Activated naive CD4-positive, alpha-beta T cell treated with anti-CD3 and anti-CD28 coated beads, Interleukin-2, amount 50 U/mL, for 24 hours (primary cell): ENCODE measurements at regions not wholly inside any gene's neighbourhood (a gene's known extent, or its start where the extent isn't known, plus 50 kb on each side); places are given as distances from the start of the nearest gene placed in this dataset.

Source experiments
- H3K27ac Mint-ChIP-seq: one replicate; pipeline ENCODE4 v1.8.0; 2021; ENCODE audit warnings: mild to moderate bottlenecking, mixed read lengths
- H3K27me3 Mint-ChIP-seq: one replicate; pipeline ENCODE4 v1.8.0; 2021; ENCODE audit warnings: mixed read lengths
- H3K36me3 Mint-ChIP-seq: one replicate; pipeline ENCODE4 v1.8.0; 2021; ENCODE audit warnings: mixed read lengths
- H3K4me1 Mint-ChIP-seq: one replicate; pipeline ENCODE4 v1.8.0; 2021; ENCODE audit warnings: mixed read lengths
- H3K4me3 Mint-ChIP-seq: one replicate; pipeline ENCODE4 v1.8.0; 2021; ENCODE audit warnings: mild to moderate bottlenecking, mixed read lengths
- H3K9me3 Mint-ChIP-seq: one replicate; pipeline ENCODE4 v1.8.0; 2021; ENCODE audit warnings: mixed read lengths

DNA sequence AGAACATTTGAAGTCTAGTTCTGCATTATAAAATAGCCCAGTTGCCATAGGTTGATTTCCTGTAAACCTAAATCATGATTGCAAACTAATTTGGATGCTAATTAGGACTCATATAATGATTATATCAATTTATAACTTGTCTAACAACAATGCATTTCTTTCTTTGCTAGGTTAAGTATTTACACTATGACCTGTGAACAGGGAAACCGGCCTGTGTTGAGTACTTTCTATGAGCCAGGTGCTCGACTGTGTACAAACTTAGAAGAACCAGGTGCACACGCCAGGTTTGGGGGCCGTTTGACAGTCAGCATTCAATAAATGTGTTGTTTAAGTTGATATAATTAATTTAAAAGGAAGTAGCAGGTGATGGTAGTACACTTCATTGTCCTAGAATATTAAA lies 203.1 kb downstream of the TM9SF2 start:
- H3K27me3 Mint-ChIP-seq: no peaks in the 10 kb centered on the region
- no peak overlapping the region for H3K27ac Mint-ChIP-seq
- no peak overlapping the region for H3K4me3 Mint-ChIP-seq
- H3K36me3 Mint-ChIP-seq: no peaks in the 10 kb centered on the region
- no peaks in the 10 kb centered on the region for H3K4me1 Mint-ChIP-seq
- no peaks in the 10 kb centered on the region for H3K9me3 Mint-ChIP-seq

DNA sequence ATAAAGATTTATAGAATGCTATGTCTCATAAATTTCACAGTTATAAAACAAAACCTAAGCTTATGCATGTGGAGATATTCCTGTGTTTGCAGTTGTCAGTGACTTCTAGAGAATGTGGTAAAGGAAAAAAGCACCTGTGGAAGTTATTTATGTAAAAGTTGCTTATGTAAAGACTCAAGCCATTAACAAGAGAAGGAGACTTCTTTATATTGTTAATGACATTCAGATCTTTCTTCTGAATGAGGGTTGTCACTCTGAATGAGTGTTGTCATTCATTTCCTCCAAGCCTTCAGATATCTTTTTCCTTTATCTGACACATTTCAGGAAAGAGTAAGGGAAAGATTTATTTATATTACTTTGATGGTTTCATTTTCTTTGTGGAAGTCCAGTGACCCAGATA lies 202.6 kb downstream of the TM9SF2 start:
- H3K4me1 Mint-ChIP-seq: no peaks in the 10 kb centered on the region
- H3K36me3 Mint-ChIP-seq: no peaks in the 10 kb centered on the region
- no peak overlapping the region for H3K27ac Mint-ChIP-seq
- no peak overlapping the region for H3K4me3 Mint-ChIP-seq
- no peaks in the 10 kb centered on the region for H3K27me3 Mint-ChIP-seq
- H3K9me3 Mint-ChIP-seq: no peaks in the 10 kb centered on the region

DNA sequence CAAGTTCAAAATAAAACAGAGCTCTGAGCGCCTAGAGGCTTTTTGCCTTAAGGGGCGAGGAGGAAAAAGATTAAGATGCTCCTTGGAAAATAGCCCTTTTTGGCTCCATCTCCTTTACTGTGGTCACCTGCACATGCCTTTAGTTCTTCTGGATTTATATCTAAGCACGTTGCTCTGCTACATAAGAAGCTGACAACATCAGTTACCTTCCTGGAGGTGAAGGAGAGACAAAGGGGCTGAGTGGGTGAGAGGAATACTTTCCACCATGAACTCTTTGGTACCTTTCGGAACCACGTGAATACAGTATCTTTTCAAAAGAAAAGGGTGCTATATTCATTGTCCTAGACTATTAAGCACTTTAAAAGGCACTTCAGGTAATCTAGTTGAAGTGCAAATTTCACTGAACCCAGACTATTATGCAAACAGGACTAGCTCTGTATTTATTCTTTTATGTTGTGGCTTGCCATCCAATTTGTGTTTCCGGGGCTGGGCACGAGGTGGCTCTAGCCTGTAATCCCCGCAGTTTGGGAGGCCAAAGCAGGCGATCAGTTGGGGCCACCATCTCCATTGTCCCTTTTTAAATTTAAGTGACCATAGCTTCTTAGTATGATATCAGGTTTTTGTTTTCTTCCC lies 201.5 kb downstream of the TM9SF2 start:
- Mint-ChIP-seq H3K36me3 (no peaks in the 10 kb centered on the region), H3K27me3 (no peaks in the 10 kb centered on the region), H3K4me3 (no peak overlapping the region), H3K9me3 (no peaks in the 10 kb centered on the region), H3K27ac (no peak overlapping the region), H3K4me1 (no peaks in the 10 kb centered on the region)

DNA sequence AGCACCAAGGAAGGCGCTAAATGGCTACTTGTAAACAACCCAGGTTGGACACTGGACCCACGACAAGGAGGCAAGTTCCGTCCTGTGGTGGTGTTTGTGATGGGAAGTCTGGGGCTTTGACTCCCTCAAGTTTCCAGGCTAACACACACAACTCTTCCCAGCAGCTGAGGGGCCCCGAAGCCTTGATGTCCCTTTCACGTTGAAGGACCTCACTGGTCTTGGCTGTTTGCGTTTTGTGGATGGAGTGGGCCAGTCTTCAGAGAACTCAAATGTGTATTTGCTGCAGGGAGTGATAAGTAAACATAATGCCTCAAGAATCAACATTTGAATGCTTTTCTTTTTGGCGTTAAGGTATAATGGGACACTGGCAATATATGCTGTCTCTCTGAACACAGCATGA lies 199.2 kb downstream of the TM9SF2 start:
- Mint-ChIP-seq H3K4me1 (peaks cover 4% of the 10 kb centered on the region), H3K4me3 (no peak overlapping the region), H3K36me3 (no peaks in the 10 kb centered on the region), H3K27me3 (no peaks in the 10 kb centered on the region), H3K9me3 (no peaks in the 10 kb centered on the region), H3K27ac (no peak overlapping the region)

DNA sequence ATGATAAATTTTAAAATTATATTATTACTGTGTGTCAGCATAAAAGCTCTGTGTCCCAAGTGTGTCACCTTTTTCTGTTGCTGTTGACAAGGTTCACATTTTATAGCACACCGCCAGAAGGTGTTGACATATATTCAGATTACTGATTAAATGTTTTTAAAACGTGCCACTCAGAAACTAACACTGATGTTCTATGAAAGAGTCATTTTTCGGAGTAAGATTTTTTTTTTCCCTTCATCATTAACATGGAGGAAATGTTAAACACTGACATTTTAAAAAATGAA lies 197.5 kb downstream of the TM9SF2 start:
- Mint-ChIP-seq H3K9me3 (no peaks in the 10 kb centered on the region), H3K4me3 (no peak overlapping the region), H3K36me3 (peaks cover 2% of the 10 kb centered on the region), H3K4me1 (peaks cover 4% of the 10 kb centered on the region), H3K27ac (no peak overlapping the region), H3K27me3 (no peaks in the 10 kb centered on the region)

DNA sequence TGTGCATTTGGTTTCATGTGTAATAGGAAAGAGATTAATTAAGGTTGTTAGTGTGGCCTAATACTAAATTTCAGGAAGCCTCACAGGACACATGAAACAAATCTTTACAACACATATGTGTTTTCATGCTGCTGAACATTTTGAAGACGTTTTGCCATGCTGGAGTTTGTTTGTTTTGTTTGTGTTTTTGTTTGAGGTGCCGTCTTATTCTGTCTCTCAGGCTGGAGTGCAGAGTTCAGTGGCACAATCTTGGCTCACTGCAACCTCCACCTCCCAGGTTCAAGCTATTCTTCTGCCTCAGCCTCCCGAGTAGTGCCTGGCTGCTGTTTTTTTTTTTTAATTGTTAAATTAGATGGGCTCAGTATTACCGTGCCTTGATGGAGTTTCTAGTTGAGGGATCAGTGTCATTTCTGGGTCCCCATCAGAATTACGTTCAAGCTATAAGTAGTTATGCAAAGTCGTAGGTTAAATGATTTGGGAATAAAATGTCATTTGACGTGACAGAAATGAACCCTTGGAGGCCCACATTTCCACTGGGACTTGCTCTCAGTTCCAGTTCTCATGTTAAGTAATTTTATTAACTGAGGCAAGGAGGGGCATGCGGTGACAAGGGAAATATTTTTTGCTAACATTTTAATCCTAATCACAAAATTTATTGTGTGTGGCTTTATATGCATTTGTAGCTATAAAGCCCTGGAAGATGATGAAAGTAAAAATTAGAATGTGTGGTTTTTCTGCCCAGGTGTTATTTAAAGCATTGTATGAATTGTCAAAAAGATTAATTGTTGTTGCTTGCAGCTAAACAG lies 196.9 kb downstream of the TM9SF2 start:
- Mint-ChIP-seq H3K36me3 (peaks cover 2% of the 10 kb centered on the region), H3K9me3 (no peaks in the 10 kb centered on the region), H3K4me1 (peaks cover 4% of the 10 kb centered on the region), H3K4me3 (no peak overlapping the region), H3K27ac (no peak overlapping the region), H3K27me3 (no peaks in the 10 kb centered on the region)

DNA sequence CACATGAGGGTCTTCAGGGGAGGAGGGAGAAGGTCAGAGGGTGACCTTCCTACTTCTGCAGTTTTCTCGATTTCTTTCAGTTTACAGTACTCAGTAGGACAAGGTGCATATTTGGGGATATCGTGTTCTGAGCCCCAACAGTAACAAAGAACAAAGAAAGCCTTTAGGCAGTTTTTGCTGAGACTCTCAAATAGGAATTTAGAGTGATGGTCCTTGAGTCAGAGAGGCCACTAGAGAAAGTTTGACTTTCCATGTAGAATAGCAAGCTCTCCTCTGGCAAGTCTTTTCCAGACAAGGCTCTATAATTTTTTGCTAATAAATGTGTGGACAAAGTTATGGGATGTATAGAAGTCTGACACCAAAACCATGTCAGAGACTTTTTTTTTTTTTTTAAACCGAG lies 194.6 kb downstream of the TM9SF2 start:
- H3K4me3 Mint-ChIP-seq: no peak overlapping the region

DNA sequence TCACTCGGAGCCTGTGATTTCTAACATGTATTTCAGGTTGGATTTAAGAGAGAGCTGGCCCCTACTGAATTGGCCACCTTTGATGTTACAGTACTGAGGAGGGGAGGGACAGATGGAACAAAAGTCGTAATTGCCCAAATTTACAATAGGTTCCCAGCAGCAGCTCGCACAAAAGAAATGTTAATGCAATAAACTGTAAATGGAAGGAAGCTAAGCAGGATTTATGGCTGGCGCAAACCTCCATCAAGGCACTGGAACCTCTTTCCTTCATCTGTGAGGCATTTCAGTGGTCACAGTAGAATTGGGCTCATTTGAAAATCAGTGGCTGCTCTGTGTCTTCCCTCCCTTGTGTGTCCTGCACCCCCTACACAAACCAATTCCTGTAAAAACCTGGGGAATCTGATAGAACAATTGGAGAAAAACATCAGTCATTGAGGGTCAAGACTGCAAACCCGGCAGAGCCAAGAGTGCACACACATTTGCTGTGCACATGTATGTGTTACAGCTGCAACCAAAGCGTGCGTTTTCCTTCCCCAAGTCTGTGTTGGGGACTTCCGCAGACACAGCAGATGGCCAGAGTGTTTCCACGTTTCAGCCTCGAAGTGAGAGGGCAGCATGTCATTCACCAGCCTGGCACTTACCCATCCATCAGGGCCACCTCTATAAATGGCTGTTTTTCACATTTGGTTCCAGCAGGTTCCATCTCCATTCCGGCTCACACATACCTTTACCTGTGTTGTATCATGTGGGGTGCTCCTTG lies 192.8 kb downstream of the TM9SF2 start:
- peaks cover 4% of the 10 kb centered on the region for H3K4me1 Mint-ChIP-seq
- no peak overlapping the region for H3K27ac Mint-ChIP-seq
- H3K4me3 Mint-ChIP-seq: no peak overlapping the region
- no peaks in the 10 kb centered on the region for H3K27me3 Mint-ChIP-seq
- no peaks in the 10 kb centered on the region for H3K9me3 Mint-ChIP-seq
- peaks cover 5% of the 10 kb centered on the region for H3K36me3 Mint-ChIP-seq

More for the DNA sequence above, 194.6 kb downstream of the TM9SF2 start:
- Mint-ChIP-seq H3K9me3 (no peaks in the 10 kb centered on the region), H3K36me3 (peaks cover 5% of the 10 kb centered on the region), H3K27ac (no peak overlapping the region), H3K27me3 (no peaks in the 10 kb centered on the region), H3K4me1 (peaks cover 4% of the 10 kb centered on the region)

DNA sequence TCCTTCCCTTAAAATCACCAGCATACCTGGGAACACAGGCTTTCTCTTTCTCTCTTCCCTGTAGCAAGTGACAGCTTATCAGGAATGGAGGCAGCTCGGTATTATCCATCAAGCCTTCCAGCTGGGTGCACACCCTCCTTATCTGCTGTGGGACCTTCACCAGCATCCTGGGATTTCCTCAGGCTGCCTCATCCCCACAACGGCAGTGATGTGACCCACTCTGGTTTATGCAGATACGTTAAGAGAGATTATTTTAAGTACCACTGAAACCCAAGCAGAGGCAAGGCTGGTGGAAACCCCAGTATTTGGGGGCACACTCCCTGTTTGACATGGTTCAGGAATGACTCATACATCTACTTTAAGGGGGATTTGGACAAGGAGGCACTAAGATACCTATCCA lies 192.1 kb downstream of the TM9SF2 start:
- Mint-ChIP-seq H3K4me1 (peaks cover 4% of the 10 kb centered on the region), H3K9me3 (no peaks in the 10 kb centered on the region), H3K36me3 (peaks cover 5% of the 10 kb centered on the region), H3K4me3 (no peak overlapping the region), H3K27me3 (no peaks in the 10 kb centered on the region), H3K27ac (no peak overlapping the region)

DNA sequence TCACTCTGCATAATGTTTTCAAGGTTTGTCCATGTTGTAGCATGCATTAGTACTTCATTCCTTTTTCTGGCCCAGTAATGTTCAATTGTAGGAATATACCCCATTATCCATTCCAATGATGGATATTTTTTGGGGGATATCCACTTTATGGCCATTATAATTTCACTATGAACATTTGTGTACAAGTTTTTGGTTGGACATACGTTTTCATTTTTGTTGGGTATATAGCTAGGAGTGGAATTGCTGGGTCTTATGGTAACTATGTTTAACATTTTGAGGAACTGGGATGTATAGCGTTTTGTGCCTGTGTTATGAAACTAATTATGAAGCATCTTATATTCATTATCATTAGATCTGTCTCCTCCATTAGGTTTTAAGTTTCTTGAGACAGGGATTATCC lies 191.6 kb downstream of the TM9SF2 start:
- no peak overlapping the region for H3K27ac Mint-ChIP-seq
- no peaks in the 10 kb centered on the region for H3K27me3 Mint-ChIP-seq
- H3K4me1 Mint-ChIP-seq: peaks cover 4% of the 10 kb centered on the region
- no peaks in the 10 kb centered on the region for H3K9me3 Mint-ChIP-seq
- no peak overlapping the region for H3K4me3 Mint-ChIP-seq
- peaks cover 5% of the 10 kb centered on the region for H3K36me3 Mint-ChIP-seq

DNA sequence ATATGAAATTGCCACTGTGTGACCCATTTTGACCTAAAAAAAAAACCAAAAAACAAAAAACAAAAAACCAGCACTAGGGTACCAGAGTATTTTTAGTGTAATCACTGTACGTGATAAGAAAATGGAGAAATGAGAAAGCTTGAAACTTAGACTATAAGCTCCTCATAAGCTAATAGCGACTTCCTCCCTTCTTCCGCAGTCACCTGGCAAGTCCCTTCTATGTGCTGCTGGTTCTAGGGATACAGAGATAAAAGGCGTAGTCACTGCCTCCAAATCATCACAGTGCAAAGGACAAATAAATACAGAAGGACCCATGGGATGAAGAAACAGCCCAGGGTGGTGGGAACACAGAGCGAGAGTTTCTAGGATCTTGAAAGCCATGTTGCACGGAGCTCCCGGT lies 190.3 kb downstream of the TM9SF2 start:
- H3K36me3 Mint-ChIP-seq: peaks cover 5% of the 10 kb centered on the region
- H3K9me3 Mint-ChIP-seq: no peaks in the 10 kb centered on the region
- H3K4me1 Mint-ChIP-seq: peaks cover 4% of the 10 kb centered on the region
- H3K27ac Mint-ChIP-seq: no peak overlapping the region
- no peaks in the 10 kb centered on the region for H3K27me3 Mint-ChIP-seq
- H3K4me3 Mint-ChIP-seq: no peak overlapping the region

DNA sequence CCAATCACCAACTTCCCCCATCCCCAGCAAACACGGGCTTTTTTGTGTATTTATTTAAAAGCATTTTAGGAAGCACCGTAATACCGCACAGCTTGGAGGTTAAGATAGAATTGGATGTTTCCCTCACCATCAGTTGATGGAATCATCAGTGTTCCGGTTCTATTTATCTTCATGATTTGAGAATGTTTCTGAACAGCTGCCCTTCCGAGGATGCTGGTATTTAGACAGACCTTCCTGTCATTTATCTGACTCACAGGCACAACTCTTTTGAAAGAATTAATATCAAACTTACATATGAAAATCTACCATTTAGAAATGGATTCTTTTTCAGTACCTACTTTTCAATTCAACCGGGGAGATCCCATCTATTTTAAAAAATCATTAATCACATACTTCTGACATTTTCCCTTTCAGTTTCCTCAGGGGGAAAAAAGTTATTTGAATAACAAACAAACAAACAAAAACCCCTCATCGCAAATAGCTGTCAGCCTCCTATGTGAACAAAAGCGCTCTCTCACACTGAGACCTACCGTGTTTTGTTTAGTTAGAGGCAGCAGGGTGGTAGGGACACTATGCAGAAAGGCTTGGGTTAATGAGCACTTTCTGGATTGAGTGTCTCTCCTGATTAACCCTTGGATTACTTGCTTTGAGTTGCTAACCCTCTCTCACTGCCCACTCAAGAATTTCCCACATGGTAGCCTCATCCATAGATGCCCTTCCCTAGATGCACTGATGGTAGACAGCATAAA lies 189.3 kb downstream of the TM9SF2 start:
- Mint-ChIP-seq H3K4me1 (no peaks in the 10 kb centered on the region), H3K27me3 (no peaks in the 10 kb centered on the region), H3K36me3 (peaks cover 5% of the 10 kb centered on the region), H3K27ac (no peak overlapping the region), H3K9me3 (no peaks in the 10 kb centered on the region), H3K4me3 (no peak overlapping the region)

DNA sequence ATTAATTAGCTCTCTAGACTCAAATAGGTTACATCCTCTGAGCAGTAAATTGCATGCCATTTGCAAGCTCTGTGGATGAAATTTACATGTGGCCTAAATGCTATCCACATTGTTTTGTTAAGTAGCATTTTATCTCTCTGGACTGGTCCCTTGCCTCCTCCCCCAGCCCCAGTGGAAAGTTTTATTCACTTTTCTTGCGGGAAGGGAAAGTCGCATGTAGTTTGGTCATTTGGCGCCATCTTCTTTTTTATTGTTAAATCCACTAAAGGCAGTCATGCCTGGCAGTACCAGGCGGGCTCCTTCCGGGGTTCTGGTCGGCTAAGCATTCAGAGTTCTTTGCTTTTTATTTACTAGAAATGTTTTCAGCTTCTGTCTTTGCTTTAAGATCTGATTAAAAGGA lies 188.7 kb downstream of the TM9SF2 start:
- H3K27me3 Mint-ChIP-seq: no peaks in the 10 kb centered on the region
- no peaks in the 10 kb centered on the region for H3K4me1 Mint-ChIP-seq
- peaks cover 3% of the 10 kb centered on the region for H3K36me3 Mint-ChIP-seq
- H3K27ac Mint-ChIP-seq: no peak overlapping the region
- no peaks in the 10 kb centered on the region for H3K9me3 Mint-ChIP-seq
- no peak overlapping the region for H3K4me3 Mint-ChIP-seq

DNA sequence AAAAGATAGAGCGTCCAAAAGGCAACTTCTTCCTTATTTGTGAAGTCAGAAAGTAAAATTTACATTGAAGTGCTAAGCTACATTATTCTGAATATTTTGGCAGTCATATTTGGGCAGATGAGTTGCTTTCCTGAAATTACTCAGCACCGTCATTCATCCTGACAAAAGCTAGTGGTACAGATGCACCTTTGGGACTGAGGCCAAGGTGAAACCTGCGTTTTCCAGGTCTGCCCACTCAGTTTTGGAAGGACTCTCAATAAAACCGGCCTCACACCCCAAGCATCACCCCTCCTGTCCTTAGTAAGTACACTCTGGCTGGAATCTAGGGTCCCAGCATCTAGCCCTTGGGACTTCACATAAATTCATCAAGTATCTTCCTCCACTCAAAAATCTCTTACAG lies 187.5 kb downstream of the TM9SF2 start:
- Mint-ChIP-seq H3K4me3 (no peak overlapping the region), H3K9me3 (no peaks in the 10 kb centered on the region), H3K36me3 (peaks cover 3% of the 10 kb centered on the region), H3K27ac (no peak overlapping the region), H3K27me3 (no peaks in the 10 kb centered on the region), H3K4me1 (no peaks in the 10 kb centered on the region)

DNA sequence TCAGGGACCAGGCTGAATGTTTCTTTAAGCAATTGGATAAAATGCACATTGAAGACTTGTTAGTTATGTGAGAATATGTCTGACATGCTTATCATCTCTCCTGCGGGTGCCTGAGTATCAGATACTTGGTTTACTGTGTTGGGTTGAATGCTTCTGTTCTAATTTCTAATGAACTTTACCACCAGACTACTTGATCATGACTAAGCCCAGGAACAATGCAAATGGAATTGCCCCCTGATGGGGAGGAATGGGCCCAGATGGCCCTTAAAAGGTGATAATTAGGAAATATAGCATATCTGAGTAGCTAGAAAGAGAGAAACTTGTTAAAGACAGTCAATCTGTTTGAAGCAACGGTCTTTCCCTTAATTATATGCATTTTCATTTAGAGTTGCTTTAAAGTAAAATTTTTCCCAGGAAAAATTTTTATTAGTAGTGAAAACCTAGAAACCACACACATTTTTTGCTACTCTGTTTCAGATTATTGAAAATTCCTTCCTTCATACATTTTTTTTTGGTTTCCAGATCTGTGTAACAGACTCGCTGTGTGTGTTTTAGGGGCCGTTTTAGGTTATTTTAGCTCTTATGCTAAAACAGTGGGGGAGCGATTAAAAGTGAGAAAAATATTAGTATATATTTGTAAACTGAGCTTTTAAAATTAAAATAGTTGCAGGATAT lies 186.6 kb downstream of the TM9SF2 start:
- Mint-ChIP-seq H3K4me1 (no peaks in the 10 kb centered on the region), H3K4me3 (no peak overlapping the region), H3K27me3 (no peaks in the 10 kb centered on the region), H3K9me3 (no peaks in the 10 kb centered on the region), H3K27ac (no peak overlapping the region), H3K36me3 (peaks cover 3% of the 10 kb centered on the region)
